Aorta (tissue), 5 donors: ENCODE measurements at regions not wholly inside any gene's neighbourhood (a gene's known extent, or its start where the extent isn't known, plus 50 kb on each side); places are given as distances from the start of the nearest gene placed in this dataset.

ENCODE experiments used
- ATAC-seq: fragments of 200-7000 bp; cut with Tn5 transposase; one replicate; pipeline ENCODE4 v1.9.1; 2022; ENCODE audit warnings: moderate library complexity; ENCODE audit not compliant: low FRiP score
- DNase-seq, 2 donors: peaks; one replicate each; pipeline ENCODE4 v3.0.0-alpha.2; 2020
- H3K27ac ChIP-seq, 2 donors: one replicate each; pipeline ENCODE4 v1.5.1; 2013; ENCODE audit warnings: low read length in 2 of 2, mild to moderate bottlenecking in 2 of 2, moderate library complexity in 2 of 2, control low read depth in 1 of 2, inconsistent platforms in 1 of 2, low read depth in 1 of 2
- H3K27me3 ChIP-seq, 2 donors: one replicate each; pipeline ENCODE4 v1.6.1; 2013; ENCODE audit warnings: control low read depth in 1 of 2, low read length in 1 of 2, mild to moderate bottlenecking in 1 of 2, moderate library complexity in 1 of 2; ENCODE audit not compliant: insufficient read depth in 2 of 2, control insufficient read depth in 1 of 2
- H3K36me3 ChIP-seq, 2 donors: one replicate each; pipeline ENCODE4 v1.6.1; 2013; ENCODE audit warnings: control low read depth in 1 of 2, low read length in 1 of 2, mild to moderate bottlenecking in 1 of 2; ENCODE audit not compliant: insufficient read depth in 2 of 2, control insufficient read depth in 1 of 2
- H3K4me1 ChIP-seq, 2 donors: one replicate each; pipeline ENCODE4 v1.6.1; 2013; ENCODE audit warnings: low read length in 2 of 2, control low read depth in 1 of 2, mild to moderate bottlenecking in 1 of 2, moderate library complexity in 1 of 2; ENCODE audit not compliant: insufficient read depth in 2 of 2, control insufficient read depth in 1 of 2
- H3K4me3 ChIP-seq, 2 donors: one replicate each; pipeline ENCODE4 v1.5.1; 2013; ENCODE audit warnings: low read length in 2 of 2, control low read depth in 1 of 2, mild to moderate bottlenecking in 1 of 2
- H3K9me3 ChIP-seq: one replicate; pipeline ENCODE4 v1.6.1; 2013; ENCODE audit warnings: mild to moderate bottlenecking, low read length; ENCODE audit not compliant: control insufficient read depth
- WGBS, 2 donors: extraction: QIAGEN DNeasy Blood & Tissue Kit; methylation state at CpG; one replicate each; pipeline ENCODE4 v1.1.7; 2013; 5-methylcytosine and 5-hydroxymethylcytosine counted together
- intact Hi-C, 2 donors: fragments of 100-400 bp; cut with DNase I; formaldehyde crosslinking; loops; one replicate each; pipeline versions ENCODE4 v1.14.2 to v1.15.0; 2022
- donor health status: healthy with polysubstance abuse.
- donor health status: Bipolar disorder and iron deficiency.
- donor health status: DM: no; HTN: no; CAD: no.
- donor health status: DM: no; HTN: no; CAD: no.
- donor health status: DM: yes; HTN: yes; CAD: no.

- no peaks in the 10 kb centered on the region for H3K4me1 ChIP-seq
- 61 to 64% methylated on average over 2 of the region's 2 CpGs for WGBS, 2 donors
- H3K27me3 ChIP-seq = no peaks in the 10 kb centered on the region
- ATAC-seq (no peak), DNase-seq (no peak)
- intact Hi-C loops = no loop called here
- no peaks in the 10 kb centered on the region for H3K9me3 ChIP-seq
- no peak overlapping the region for H3K27ac ChIP-seq
- no peak overlapping the region for H3K4me3 ChIP-seq
- H3K36me3 ChIP-seq = no peaks in the 10 kb centered on the region
Observed at GRCh38 chr12:78778339-78778738, 86.2 kb upstream of the SYT1 start.

- H3K4me1 ChIP-seq = no peaks in the 10 kb centered on the region
- H3K36me3 ChIP-seq = no peaks in the 10 kb centered on the region
- H3K4me3 ChIP-seq = no peak overlapping the region
- DNase-seq (no peak), ATAC-seq (no peak)
- no peaks in the 10 kb centered on the region for H3K9me3 ChIP-seq
- H3K27me3 ChIP-seq = no peaks in the 10 kb centered on the region
- H3K27ac ChIP-seq = no peak overlapping the region
- intact Hi-C loops = no loop called here
Observed at GRCh38 chr12:78787576-78787975, 77.0 kb upstream of the SYT1 start.

DNA sequence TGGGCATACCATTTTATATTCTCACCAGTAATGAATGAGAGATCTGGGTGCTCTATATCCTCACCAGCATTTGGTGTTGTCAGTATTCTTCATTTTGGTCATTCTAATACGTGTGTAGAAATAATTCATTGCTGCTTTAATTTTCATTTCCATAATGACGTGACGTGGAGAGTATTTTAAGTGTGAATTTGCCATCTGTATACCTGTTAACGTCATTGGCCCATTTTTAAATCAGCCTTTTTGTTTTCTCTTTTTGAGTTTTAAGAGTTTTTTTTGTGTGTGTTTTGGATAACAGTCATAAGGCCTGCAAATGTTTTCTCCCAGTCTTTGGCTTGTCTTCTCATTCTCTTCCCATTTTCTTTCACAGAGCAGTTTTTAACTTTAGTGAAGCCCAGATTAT, 74.4 kb upstream of the SYT1 start:
- H3K27me3 ChIP-seq = no peaks in the 10 kb centered on the region
- WGBS, 2 donors = 78 to 79% methylated on average over 4 of the region's 4 CpGs
- H3K4me1 ChIP-seq = no peaks in the 10 kb centered on the region
- peaks cover 1% of the 10 kb centered on the region for H3K9me3 ChIP-seq
- H3K36me3 ChIP-seq = no peaks in the 10 kb centered on the region
- intact Hi-C loops = no loop called here
- H3K4me3 ChIP-seq = no peak overlapping the region
- ATAC-seq = no peak
- DNase-seq = no peak
- no peak overlapping the region for H3K27ac ChIP-seq

DNA sequence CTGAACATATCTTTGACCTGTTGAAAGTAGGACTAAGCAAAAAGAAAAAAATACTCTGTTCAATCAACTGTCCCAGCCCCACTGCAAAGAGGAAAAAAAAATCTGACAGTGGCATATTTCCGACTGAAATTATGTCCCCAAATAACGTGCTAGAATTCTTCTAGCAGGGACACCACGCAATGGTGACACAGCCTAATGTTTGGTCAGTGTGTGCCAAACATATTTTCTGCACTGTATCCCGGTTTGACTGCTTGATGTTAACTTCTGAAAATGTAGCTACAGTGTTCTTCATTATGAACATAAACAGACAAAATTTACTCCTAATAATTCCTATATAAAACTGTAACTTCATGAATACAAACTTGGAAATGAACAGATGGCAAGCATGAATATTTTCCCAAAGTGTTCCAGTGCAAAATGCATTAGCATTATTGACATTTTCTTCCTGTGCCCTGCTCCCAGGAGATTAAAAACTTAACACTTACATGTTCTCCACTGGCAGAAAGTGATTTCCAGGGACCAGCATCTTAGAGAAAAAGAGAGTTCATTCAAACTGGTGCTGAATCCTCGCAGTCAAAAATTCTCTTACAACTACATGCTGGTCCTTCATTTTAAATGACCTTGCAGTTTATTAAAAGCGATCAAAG, 72.4 kb upstream of the SYT1 start:
- H3K9me3 ChIP-seq = peaks cover 1% of the 10 kb centered on the region
- WGBS, 2 donors = 34 to 44% methylated on average over 6 of the region's 6 CpGs
- intact Hi-C loops = no loop called here

DNA sequence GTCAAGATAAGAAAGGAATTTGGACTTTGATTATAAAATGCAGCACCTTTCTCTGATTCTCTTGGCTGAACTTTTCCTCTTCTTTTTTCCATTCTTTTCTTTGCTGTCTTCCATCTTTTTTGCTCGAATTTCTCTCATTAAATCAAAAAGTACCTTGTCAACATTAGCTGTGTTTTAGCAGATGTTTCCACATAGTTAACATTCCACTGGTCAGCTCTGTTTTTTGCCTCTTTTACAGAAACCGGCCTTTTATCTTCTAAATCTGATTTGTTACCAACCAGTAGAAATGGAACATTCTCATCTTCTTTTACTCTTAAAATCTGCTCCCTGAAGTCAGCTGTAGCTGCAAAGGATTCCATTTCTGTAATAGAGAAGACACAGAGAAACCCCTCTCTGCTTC, 71.1 kb upstream of the SYT1 start:
- no peaks in the 10 kb centered on the region for H3K4me1 ChIP-seq
- ATAC-seq (no peak), DNase-seq (no peak)
- 18% methylated on average over 2 of the region's 2 CpGs for WGBS, 2 donors
- H3K27ac ChIP-seq = no peak overlapping the region
- intact Hi-C loops = no loop called here
- H3K9me3 ChIP-seq = peaks cover 1% of the 10 kb centered on the region
- H3K4me3 ChIP-seq = no peak overlapping the region
- no peaks in the 10 kb centered on the region for H3K36me3 ChIP-seq
- H3K27me3 ChIP-seq = no peaks in the 10 kb centered on the region

More for the DNA sequence above, 72.4 kb upstream of the SYT1 start:
- no peaks in the 10 kb centered on the region for H3K4me1 ChIP-seq
- ATAC-seq (no peak), DNase-seq (no peak)
- H3K27me3 ChIP-seq = no peaks in the 10 kb centered on the region
- H3K27ac ChIP-seq = no peak overlapping the region
- no peaks in the 10 kb centered on the region for H3K36me3 ChIP-seq
- H3K4me3 ChIP-seq = no peak overlapping the region

GRCh38 chr12:78793982-78794381, 70.6 kb upstream of the SYT1 start:
- no peak overlapping the region for H3K4me3 ChIP-seq
- H3K27ac ChIP-seq = no peak overlapping the region
- intact Hi-C loops = no loop called here
- no peaks in the 10 kb centered on the region for H3K27me3 ChIP-seq
- 95 to 96% methylated on average over 18 of the region's 18 CpGs for WGBS, 2 donors
- DNase-seq (no peak), ATAC-seq (no peak)
- H3K4me1 ChIP-seq = no peaks in the 10 kb centered on the region
- no peaks in the 10 kb centered on the region for H3K36me3 ChIP-seq
- peaks cover 1% of the 10 kb centered on the region for H3K9me3 ChIP-seq

- ATAC-seq (no peak), DNase-seq (no peak)
- Histone ChIP-seq H3K27me3 (no peaks in the 10 kb centered on the region), H3K27ac (no peak overlapping the region), H3K4me1 (no peaks in the 10 kb centered on the region), H3K36me3 (no peaks in the 10 kb centered on the region), H3K9me3 (peaks cover 1% of the 10 kb centered on the region), H3K4me3 (no peak overlapping the region)
- intact Hi-C loops = no loop called here
Observed at GRCh38 chr12:78795934-78796445, 68.6 kb upstream of the SYT1 start.

DNA sequence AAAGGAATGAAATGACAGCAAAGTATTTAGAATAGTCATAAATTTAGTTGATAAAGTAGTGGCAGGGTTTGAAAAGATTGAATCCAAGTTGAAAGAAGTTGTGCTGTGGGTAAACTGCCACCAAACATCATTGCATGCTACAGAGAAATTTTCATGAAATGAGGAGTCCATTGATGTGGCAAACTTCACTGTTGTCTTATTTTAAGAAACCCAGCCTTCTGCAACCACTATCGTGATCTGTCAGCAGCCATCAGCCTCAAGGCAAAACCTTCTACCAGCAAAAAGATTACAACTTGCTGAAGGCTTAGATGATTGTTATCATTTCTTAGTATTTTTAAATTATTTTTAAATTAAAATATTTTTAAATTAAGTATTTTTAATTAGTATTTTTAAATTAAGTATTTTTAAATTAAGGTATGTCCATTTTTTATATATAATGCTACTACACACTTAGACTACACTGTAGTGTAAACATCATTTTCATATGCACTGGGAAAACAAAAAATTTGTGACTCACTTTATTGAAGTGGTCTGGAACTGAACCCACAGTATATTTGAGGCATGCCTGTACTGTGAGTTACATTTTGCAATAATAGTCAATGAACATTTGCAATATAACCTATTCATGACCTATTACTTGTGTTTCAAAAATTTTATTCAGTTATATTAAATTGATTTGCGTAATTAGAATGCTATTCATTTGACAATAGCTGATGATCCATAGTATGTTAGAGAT, 67.2 kb upstream of the SYT1 start:
- no peak overlapping the region for H3K27ac ChIP-seq
- H3K36me3 ChIP-seq = no peaks in the 10 kb centered on the region
- intact Hi-C loops = no loop called here
- peaks cover 1% of the 10 kb centered on the region for H3K9me3 ChIP-seq
- 85 to 92% methylated on average over 2 of the region's 2 CpGs for whole genome bisulfite sequencing, 2 donors
- no peak overlapping the region for H3K4me3 ChIP-seq
- ATAC-seq (no peak), DNase-seq (no peak)
- no peaks in the 10 kb centered on the region for H3K27me3 ChIP-seq
- H3K4me1 ChIP-seq = no peaks in the 10 kb centered on the region

- intact Hi-C loops = no loop called here
- H3K4me3 ChIP-seq = no peak overlapping the region
- no peaks in the 10 kb centered on the region for H3K36me3 ChIP-seq
- no peaks in the 10 kb centered on the region for H3K27me3 ChIP-seq
- ATAC-seq (no peak), DNase-seq (no peak)
- no peaks in the 10 kb centered on the region for H3K9me3 ChIP-seq
- H3K4me1 ChIP-seq = no peaks in the 10 kb centered on the region
- 76 to 81% methylated on average over 1 of the region's 1 CpG for WGBS, 2 donors
- H3K27ac ChIP-seq = no peak overlapping the region
Observed at GRCh38 chr12:78799649-78800048, 64.9 kb upstream of the SYT1 start.
